ENCODE measurements at regions not wholly inside any gene's neighbourhood (a gene's known extent, or its start where the extent isn't known, plus 50 kb on each side); places are given as distances from the start of the nearest gene placed in this dataset.

DNA sequence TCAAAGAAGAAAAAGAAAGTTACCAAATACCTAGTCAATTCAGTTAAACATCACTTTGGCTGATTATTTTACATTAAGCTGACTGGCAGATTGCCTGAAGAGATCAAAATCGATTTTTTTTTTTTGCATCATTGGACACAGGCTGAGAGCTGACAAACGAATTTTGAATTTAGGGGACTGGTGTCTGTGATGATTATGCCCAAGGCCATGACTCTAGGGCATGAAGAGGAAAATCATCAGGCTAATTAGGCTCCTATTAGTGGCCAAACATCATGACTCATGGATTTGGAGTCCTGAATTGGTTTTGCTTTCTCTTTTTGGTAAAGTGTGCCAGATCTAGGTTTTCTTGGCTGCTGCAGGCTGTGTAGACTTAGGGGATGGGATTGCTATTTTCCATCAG is 829.3 kb upstream of the LCORL start:
- in situ Hi-C loops (cut with MboI; ENCODE audit: low sequenced_read_pairs), result no loop called here

DNA sequence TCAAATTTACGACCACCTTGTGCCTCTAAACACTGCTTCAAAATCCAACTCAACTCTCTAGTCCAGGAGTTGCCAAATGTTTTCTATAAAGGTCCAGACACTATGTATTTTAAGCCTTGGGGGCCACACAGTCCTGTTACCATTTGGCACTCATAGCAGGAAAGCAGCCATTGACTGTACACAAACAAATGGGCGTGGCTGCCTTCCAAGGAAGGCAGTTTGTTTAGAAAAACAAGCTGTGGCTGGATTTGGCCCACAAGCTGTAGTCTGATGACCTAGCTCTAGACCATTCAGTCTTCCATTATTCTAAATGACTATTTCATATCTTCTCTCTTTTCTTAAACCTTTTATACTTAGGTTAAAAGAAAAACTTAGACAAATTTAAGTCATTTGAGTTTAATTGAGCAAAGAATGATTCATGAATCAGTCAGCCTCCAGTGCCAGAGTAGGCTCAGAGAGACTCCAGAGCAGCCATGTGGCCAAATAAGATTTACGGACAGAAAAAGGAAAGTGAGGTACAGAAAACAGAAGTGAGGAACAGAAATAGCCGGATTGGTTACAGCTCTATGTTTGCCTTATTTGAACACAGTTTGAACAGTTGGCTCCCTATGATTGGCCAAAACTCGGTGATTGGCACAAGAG is 825.8 kb upstream of the LCORL start:
- in situ Hi-C loops (cut with MboI; ENCODE audit: low sequenced_read_pairs), result no loop called here

GRCh38 chr4:18846313-18846712 is 824.8 kb upstream of the LCORL start:
- in situ Hi-C loops (cut with MboI; ENCODE audit: low sequenced_read_pairs), result no loop called here

- in situ Hi-C loops (cut with MboI; ENCODE audit: low sequenced_read_pairs), result no loop called here
Observed at GRCh38 chr4:18844726-18845125, 823.2 kb upstream of the LCORL start.

DNA sequence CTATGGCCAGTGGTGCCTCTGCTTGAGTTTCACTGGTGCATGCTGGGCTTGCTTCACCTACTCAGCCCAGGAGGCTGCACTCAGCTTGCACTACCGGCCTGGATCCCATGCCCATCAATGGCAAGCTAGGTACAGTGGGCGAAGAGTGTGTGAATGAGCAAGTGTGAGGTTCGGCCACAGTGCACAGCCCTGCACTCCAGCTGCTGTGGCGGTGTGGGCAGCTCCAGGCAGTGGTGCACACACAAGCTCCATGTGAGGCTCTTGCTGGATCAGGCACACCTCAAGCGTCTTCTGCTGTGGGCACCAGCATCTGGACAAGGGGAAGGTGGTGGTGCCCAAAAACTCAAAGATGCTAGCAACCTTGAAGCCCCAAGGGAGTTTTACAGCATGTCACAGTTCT is 820.9 kb upstream of the LCORL start:
- in situ Hi-C loops (cut with MboI; ENCODE audit: low sequenced_read_pairs), result no loop called here

DNA sequence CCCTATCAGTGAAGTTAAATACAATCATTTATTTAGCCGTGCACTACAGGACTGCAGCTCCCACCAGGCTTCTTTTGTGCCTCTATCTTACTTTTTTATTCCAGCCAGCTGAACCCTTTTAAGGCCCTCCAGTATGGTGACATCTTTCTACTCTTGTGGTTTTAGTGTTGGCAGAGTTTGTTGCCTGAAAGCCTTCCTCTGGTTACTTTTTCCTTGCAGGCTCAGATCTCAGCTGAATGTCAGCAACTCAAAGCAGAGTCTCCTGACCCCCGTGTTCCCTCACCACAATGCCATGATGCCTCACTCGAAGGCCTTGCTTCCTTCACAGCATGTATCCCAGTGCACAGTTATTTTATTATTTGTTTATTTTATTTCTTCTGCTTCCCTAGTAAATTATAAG is 818.9 kb upstream of the LCORL start:
- in situ Hi-C loops (cut with MboI; ENCODE audit: low sequenced_read_pairs), result no loop called here

GRCh38 chr4:18816228-18816895 is 794.8 kb upstream of the LCORL start:
- in situ Hi-C loops (cut with MboI; ENCODE audit: low sequenced_read_pairs), result no loop called here

- in situ Hi-C loops (cut with MboI; ENCODE audit: low sequenced_read_pairs), result no loop called here
Observed at GRCh38 chr4:18815779-18816173, 794.2 kb upstream of the LCORL start.

GRCh38 chr4:18815081-18815778 is 793.7 kb upstream of the LCORL start:
- in situ Hi-C loops (cut with MboI; ENCODE audit: low sequenced_read_pairs), result no loop called here

- in situ Hi-C loops (cut with MboI; ENCODE audit: low sequenced_read_pairs), result no loop called here
Observed at GRCh38 chr4:18813771-18814170, 792.2 kb upstream of the LCORL start.

- in situ Hi-C loops (cut with MboI; ENCODE audit: low sequenced_read_pairs), result no loop called here
Observed at GRCh38 chr4:18813055-18813454, 791.5 kb upstream of the LCORL start.

GRCh38 chr4:18803781-18804180 is 782.2 kb upstream of the LCORL start:
- in situ Hi-C loops (cut with MboI; ENCODE audit: low sequenced_read_pairs), result no loop called here

- in situ Hi-C loops (cut with MboI; ENCODE audit: low sequenced_read_pairs), result no loop called here
Observed at GRCh38 chr4:18798123-18798522, 776.6 kb upstream of the LCORL start.

GRCh38 chr4:18795794-18796193 is 774.2 kb upstream of the LCORL start:
- in situ Hi-C loops (cut with MboI; ENCODE audit: low sequenced_read_pairs), result no loop called here

- in situ Hi-C loops (cut with MboI; ENCODE audit: low sequenced_read_pairs), result no loop called here
Observed at GRCh38 chr4:18777190-18777930, 755.8 kb upstream of the LCORL start.

DNA sequence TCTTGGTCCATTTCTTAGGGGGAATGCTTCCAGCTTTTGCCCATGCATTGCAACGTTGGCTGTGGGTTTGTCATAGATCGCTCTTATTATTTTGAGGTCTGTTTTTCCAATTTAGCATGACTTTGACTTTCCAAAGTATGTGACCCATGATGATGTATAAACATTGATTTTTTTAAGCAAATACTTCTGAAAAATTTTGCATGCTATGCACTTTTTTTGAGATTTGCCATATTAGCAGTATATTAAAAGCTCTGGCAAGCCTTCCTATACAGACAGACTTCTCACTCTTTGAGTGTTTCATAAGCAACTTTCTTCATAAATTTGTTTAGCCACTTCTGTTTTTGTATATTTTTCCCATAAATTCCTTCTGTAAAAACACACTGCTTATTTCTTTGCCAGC is 746.4 kb upstream of the LCORL start:
- in situ Hi-C loops (cut with MboI; ENCODE audit: low sequenced_read_pairs), result no loop called here

- in situ Hi-C loops (cut with MboI; ENCODE audit: low sequenced_read_pairs), result no loop called here
Observed at GRCh38 chr4:18756671-18757070, 735.1 kb upstream of the LCORL start.

DNA sequence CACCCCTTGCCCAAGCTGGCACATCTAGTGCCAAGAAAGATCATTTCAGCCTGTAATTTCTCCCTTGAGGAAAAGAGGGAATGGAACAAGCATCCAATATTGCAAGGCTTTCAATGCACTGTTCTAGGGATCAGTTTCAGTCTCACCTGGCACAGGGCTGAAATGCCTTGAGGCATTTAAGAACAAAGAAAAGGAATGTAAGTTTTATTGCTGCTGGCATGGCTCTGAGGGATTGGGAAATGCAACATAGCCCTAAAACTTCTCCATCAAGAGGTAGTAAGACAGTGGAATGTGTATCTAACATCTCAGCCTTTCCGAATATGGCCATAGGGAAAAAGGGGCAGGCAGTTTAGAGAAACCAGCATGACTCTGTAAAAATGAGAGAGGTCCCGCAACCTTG is 732.6 kb upstream of the LCORL start:
- in situ Hi-C loops (cut with MboI; ENCODE audit: low sequenced_read_pairs), result no loop called here

- in situ Hi-C loops (cut with MboI; ENCODE audit: low sequenced_read_pairs), result no loop called here
Observed at GRCh38 chr4:18751083-18751482, 729.5 kb upstream of the LCORL start.

DNA sequence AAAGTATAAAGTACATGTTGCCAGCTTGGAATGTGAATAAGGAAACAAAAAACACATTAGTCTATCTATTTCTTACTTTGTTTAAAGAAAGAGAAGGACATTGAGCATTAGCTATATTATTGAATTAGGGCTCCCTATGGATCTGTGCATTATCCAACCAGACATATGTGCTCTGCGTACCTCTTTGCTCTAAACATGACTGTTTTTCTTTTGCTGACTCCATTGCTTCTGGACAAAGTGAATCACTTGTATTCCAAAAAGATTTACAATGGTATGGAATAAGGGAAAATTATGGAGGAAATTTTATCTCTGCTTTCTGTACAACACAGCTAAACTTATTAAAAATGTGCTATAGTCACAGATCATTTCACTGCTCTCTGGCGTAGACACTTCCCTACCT is 727.8 kb upstream of the LCORL start:
- in situ Hi-C loops (cut with MboI; ENCODE audit: low sequenced_read_pairs), result no loop called here

DNA sequence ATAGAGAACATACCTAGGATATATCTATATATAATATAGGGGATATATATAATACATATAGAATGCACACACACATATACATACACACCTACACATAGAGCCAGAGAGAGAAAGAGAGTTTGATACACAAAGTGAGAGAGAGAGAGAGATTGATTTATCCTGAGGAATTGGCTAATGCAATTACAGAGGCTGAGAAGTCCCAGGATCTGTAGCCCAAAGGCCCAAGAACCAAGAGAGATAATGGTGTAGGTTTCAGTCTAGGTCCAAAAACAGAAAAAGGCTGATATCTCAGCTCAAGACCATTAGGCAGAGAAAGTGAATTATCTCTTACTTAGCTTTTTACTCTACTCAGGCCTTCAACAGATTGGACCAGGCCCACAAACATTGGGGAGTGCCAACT is 715.0 kb upstream of the LCORL start:
- in situ Hi-C loops (cut with MboI; ENCODE audit: low sequenced_read_pairs), result no loop called here

Measured in HL-60/S4 (cell line).